Right forelimb (tissue), 1 donor: ENCODE measurements at regions not wholly inside any gene's neighbourhood (a gene's known extent, or its start where the extent isn't known, plus 50 kb on each side); places are given as distances from the start of the nearest gene placed in this dataset.

Experiments
- DNase-seq: peaks from one replicate; pipeline ENCODE4 v3.0.0-alpha.2; 2018

DNA sequence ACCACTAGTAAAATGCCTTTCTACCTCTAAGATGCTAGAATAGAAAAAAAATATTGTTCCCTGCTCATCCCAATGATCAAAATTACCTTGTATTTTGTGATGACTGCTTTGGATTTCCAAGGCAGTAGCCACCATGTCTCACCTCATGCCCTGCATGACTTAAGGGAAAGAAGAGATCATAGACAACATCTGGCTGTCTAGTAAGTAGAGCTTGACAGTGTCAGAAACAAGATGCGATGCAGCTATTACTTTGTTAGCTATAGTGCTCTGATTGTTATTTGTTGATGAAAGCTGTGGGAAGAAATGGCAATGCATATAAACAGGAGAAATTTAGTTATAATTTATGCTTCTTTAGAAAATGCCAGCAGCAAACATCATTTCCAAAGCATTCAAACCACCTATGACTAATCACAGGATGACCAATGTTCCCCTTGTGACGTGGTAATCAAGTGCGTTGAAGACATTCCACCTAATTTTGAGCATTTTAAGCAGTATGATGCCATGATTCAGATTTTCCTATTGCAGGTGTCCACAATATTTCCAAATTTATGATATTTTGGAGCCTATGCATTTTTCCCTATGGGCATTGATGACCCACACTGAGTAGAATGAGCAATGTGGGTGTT is 308.3 kb downstream of the KCNRG start:
- no peak for DNase-seq

DNA sequence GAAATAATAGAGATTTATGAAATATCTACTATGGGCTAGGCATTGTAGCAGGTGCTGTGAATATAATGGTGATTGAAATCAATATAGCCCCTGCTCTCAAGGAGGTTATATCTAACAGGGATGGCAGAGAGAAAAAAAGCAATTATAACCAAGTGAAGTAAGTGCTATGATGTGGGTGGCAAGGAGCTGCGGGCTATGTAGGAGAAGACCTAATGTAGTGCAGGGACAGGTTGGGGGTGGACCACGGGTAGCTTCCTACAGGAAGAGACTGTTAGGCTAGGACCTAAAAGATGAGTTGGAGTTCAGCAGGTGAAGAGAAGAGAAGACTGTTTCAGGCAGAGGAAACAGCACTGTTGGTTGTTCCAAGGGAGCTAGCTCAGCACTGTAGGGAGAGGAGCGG is 311.0 kb downstream of the KCNRG start:
- DNase-seq = no peak

DNA sequence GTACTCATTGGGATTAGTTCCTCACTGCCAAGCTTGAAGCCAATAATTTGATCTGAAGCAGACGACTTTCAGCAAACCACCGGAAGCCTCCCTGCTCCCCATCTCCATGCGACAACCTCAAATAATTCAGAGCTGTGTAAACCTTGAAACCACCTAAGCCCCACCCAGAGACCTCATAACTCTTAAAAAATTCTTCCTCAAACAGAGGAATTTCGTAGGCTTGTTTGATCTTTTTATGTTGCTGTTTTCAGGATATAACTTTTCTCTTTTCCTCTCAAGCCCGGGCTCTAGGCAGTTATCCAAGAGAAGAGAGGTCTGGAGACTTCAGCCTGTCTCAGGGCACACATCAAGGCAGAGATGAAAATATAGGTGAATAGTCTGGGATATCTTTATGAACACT is 311.6 kb downstream of the KCNRG start:
- no peak for DNase-seq

DNA sequence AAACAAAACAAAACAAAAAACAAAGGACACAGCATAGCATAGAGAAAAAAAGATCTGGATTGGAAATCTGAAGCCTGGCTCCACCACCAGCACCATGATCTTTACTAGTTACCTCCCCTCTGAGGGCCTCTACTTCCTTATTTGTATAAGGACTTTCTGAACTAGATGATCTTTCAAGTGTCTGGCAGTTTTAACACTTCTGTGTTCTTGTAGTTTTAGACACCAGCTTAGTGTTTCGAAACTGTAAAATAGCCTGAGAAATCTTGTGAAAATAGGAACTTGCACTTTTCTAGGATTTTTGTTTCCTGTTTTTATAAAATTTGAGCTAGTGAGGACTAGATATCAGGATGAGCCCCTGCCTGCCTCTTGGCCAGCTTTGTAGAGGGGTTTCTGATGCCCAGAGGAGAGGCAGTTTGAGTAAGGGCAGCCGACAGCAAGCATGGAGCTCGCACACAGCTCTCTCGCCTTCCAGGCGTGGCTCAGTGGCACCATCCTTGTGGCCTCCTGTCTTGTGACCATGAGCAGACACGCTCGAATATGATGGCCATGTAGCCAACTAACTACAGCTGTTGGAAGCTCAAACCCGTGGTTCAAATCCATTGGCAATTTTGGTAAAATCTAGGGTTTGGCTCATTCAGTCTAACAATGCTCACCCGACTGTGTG is 319.0 kb downstream of the KCNRG start:
- DNase-seq = no peak

DNA sequence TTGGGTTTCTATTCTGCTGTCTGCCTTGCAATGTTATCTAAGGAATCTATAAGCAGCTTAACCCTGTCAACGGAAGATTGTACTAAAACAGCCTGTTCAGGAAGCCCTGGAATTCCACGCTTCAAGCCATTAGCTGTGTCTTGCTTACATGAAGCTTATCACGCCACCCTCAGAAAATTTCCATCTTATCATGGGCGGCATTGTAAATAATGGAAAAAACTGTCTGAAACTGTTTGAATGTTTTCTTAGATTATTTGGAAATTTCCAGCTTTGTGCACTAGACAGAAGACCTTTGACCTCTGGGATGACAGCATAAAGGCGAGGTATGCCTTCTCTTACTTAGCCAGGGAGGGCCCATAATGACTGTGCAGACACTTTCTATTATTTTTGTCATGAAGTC is 319.7 kb downstream of the KCNRG start:
- no peak for DNase-seq

DNA sequence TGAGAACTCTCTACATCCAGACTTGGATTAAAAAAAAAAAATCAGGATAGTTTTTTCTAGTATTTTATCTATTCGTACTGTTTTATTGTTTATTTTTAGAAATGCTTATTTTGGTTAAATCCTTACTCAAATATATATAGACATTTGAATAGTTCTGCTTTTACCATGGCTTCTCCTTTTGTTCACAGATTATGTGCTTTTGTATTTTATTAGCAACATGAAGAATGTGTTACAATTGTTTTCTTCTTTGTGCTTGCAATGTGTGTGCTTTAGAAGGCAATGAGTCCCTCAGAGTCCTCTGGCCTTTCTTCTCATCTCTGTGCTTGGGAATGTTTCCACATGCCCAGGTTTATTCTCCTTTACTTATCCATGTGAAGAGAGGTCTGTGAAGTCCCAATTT is 324.0 kb downstream of the KCNRG start:
- DNase-seq = no peak

DNA sequence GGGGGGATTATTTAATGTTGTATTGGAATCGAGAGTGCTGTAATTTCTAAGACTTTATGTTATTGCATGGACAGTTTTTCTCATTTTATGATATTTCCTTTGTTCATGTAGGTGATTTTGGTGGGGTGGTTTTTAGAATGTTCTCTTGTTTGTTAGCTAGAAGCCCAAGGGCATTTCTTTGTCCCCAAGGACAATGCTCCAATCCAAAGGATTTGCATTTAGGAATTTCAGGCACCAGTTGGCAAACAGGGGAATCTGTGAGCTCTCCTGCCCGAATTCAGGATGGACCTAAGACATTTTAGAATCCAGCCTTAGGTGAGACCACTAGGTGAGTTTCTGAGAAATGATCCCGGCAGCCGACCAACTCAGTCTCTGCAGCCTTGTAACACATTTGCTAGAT is 324.9 kb downstream of the KCNRG start:
- no peak for DNase-seq

DNA sequence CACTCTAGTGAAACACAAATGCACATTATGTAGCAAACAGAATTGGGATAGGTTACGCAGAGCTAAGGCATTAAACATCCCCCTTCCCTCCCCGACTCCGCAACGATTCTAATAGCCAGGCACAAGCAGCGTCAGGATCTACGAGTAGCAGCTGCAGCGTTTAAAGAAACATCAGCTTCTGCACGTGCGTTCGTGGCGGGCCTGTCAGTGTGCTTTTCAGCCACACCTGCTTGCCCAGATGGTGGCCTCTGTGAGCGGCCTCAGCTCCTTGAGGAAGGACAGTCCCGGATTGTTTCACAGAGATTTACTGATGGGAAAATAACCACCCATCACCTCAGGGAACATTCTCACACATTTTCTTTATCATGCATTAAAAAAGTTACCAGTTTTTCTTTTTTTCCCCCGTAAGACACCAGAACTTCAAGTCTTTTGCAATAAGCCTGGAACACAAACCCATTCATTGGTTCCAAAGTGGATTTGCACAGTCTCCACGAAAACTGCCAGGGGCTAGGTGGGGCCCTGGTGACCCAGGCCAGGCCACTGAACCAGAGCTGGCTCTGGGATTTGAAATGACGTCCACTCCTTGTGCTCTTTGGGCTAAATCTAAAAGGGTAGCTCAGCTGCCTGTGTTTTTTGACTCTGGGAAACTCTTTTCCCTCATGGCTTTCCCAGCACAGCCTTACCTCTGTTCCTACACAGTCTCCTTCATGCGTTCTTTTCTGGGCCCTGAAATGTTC is 325.5 kb downstream of the KCNRG start:
- peak; percentile 64 for DNase-seq

DNA sequence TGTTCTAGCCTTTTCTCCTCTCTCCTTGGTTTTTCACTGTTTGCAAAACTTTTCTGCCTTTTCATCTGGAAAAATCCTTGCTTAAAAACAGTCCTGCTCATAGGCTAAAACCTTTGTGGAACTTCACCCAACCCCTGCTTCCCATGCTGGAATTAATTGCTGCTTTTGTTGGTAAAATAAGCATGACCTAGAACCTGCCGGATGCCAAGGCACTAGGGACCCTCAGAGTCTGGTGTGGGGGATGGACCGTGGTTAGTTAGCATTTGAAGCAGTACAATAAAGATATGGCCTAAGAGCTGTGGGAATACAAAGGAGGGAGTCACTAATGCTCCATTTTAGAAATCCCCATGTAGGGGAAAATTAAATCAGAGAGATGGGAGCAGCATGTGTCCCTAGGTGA is 326.3 kb downstream of the KCNRG start:
- no peak for DNase-seq

DNA sequence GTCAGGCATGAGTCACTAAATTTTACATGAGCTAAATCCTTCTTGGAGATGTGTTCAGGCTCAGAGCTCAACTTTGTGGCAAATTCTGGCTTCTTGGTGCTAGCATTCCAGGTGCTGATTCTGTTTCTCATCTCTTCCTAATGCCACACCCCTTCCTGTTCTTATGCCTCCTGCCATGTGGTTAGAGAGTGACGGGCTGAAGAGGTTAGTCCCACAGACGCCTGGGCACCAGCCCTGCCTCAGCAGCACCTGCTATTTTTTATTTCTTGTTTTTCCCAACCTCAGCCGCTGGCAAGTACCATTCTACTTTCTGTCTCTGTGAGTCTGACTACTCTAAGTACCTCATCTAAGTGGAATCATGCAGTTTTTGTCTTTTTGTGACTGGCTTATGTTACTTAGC is 329.5 kb downstream of the KCNRG start:
- no peak for DNase-seq

DNA sequence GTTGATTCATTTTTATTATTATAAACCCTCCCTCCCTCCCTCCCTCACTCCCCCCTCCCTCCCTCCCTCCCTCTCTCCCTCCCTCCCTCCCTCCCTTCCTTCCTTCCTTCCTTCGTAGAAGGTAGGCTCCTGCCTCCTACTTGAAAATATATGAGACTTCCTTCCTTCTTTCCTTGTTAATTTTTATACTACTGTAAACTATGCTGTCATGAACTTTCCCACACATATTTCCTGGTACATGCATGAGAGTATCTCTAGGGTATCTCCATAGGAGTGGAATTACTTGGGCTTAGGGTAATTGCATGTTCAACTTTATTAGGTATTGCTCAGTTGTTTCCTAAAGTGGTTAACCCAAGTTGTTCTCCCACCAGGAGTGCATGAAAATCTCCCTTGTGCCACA is 330.6 kb downstream of the KCNRG start:
- no peak for DNase-seq

DNA sequence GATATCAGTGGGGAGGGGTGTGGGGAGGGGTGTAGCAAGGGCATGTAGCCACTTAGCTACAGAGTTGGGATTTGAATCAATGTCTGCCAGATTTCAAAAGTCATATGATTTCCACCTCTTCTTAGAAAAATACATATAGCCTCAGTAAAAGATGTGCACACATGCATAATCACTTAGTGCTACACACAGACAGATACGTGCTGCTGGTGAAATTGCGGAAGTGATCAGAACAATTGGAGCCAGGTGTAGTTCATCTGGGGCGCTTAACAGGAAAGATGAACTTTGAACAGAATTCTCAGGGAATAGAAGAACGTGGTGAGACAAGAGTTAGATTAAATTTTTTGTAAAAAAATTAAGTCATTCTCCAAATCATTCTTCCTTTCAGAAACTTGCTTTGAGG is 333.1 kb downstream of the KCNRG start:
- DNase-seq = no peak

DNA sequence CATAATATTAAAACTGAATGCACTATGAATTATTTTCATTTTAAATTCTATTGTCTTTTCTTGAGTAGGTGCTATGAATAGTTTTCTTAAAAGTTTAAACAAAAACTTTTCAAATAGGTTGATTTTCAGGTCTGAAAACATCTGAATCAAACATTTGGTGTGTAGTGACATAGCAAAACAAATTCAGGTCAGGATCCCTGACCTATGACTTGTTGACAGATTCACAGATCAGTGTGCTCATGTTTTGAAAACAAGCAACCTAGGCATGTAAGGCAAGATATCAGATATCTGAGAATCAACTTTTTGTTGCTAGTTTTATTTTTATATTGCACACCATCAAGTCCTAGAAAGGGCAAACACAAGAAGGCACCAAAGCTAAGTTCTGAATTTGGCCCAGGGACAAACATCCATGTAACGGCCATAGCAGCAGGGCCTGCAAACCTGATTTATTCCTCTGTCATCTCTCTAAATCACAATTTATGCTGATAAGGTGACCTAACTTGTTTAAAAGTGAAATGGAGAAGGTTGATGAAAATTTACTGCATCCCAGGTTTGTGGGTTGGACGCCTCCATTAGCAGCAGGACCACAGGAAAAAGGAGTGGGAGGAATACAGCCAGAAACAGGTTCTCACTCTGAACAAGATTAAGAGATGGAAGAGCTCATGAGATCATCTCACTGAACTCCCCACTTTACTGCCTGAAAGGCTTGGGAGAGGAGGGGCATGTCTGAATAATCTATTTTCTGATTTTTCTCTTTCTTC is 337.7 kb downstream of the KCNRG start:
- DNase-seq = no peak

DNA sequence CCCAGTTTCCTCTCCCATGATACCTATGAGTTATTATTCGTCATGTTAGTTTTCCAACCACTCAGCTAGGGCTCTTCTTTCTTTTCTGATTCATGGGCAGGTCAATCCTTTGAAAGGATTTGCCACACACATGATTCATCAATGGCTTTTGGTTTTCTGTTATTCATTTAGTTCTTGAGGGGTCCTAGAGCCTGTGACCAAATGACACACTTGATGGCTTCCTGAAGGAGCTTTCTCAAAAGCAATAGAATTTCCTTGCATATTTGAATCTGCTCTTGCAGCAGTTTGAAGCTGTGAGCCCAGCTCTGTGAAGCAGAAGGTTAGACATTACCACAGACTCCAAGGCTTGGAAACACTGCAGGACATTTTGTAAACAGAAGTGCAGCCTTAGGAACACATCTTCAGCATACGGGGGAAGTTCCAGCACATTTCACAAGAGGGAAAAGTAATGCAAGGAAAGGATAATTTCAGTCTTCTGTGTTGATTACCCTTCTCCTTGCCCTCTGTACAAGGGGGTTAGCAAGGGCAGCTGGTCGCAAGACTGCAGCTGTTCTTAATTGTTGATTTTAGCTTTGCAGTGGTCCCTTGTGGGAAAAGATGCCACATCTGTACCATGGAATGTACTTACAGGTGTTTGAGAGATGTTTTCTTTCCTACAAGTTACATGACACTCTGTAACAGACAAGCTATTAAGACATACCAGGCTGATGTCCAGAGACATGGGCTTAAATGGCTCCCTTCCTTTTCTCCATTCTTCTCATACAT is 338.6 kb downstream of the KCNRG start:
- DNase-seq = no peak

DNA sequence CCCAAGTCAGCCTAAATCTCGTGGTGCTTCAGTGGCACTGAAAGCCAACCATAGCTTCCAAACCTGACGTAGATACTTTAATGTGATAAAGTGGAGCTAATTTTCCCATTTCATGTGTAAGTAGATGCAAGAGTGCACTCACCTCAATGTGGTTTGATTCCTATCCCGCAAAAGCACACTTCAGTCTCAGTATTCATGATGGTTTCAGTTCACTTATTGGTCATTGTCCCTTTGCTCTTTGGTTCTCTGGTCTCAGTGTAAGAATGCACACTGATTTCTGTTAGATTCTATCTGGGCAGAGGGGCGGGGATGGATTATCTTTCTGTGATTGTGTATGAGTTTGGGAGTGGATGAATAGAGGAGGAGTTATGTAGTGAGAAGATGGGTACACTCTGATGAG is 340.6 kb downstream of the KCNRG start:
- no peak for DNase-seq

DNA sequence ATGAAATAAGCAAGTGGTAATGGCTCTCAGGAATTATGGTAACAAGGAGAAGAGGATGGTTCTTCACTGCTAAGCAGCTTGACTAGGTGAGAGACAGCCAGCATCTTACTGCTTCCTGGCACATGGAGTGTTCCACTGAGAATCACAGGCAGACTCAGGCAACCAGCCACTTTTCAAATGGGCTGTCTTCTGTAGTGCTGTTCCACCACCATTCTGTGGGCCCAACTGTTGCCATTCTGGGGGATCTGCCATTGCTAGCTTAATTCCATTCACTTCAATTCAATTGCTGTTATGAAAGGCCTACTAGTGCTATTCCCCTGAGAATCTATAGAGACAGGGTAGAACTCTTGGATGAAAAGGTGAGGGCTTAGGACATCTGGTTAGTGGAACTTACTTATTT is 341.9 kb downstream of the KCNRG start:
- no peak for DNase-seq

DNA sequence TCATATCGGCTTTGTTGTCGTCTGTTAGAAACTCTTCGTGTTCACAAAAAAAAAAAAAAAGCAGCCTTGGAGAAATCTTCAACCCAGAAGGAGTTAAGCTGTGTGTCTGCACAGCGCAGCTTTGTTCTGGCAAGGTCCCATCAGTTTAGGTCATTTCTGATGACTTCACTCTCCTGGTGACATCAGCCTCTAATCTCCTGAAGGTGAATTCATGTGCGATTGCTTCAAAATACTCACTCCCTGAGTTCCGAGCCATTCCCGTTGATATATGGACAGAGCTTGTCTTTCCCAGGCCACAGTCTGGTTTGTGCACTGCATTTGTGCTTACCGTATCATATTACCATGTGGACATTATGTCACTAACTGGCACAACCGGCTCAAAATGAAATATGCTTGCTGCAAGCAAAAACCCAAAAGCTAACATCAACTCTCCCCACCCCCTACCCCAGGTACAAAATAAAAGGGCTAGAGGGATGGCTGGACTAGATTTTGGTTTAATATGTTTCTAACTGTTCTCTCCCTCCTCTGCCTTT is 342.4 kb downstream of the KCNRG start:
- DNase-seq = peak; percentile 65

DNA sequence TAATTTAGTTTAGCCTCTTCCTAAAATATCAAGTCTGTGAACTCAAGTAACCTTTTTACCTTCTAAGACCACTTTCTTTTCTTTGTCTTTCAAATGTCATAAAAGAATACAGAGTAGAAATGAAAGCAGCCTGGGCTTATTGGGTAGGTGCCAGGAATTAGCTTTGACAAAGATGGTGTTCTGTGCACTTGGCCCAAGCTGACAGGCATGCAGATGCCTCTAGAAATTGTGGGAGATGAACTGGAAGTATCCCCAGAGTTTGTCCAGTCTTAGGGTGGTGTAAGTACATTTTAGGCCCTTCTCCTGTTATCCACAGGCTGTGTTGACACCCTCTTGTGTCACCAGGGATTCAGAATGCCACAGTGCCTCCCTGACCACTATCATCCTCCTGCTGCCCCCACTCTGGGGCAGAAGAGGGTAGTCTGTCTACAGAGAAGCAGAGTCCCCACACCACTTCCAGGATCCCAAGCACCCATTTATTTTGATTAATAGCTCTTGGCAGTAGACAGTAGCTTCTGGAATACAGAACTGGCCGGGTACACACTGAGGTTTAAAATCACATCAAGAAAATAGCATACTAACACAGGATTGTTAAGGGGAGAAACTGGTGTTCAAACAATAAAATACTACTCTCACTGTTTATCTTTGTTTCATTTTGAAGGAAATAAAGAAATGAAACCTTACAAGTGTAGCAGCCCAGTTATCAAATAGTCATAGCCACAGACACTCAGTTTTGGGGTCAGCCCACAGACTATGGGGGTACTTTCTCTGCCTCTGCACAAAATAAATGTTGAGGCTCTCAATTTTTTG is 343.2 kb downstream of the KCNRG start:
- no peak for DNase-seq

DNA sequence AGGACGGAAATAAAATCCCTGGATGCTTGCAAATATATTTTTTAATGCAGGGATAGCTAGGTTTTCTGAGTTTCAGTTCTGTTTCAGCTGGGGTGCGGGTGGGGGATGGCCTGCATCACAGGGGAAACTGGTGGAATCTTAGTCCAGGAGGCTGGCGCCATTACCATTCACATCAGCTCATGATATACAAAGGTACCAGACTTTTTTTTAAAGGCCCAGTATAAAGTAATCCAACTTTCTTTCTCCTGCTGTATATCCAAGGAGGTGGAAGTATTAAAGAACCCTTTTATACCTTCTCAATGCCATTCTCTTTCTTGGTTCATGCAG is 343.8 kb downstream of the KCNRG start:
- no peak for DNase-seq

DNA sequence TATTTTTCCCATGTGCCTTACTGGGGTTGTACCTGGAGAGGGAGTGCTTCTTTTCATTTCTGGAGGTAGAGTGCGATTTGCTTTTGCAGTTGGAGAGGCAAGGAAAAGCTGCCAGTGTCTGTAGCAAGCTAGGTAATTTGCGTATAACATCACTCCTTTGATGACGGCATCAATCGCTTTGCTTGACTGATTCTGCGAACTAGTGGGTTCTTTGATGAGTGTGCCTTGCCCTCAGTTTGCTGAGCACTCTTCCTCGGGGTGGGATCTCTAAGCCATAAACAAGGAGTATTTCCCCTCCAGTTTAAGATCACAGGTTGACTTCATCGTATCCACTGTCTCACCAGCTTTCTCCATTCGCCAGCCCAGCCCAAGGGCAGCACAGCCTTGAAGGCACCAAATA is 344.5 kb downstream of the KCNRG start:
- no peak for DNase-seq

DNA sequence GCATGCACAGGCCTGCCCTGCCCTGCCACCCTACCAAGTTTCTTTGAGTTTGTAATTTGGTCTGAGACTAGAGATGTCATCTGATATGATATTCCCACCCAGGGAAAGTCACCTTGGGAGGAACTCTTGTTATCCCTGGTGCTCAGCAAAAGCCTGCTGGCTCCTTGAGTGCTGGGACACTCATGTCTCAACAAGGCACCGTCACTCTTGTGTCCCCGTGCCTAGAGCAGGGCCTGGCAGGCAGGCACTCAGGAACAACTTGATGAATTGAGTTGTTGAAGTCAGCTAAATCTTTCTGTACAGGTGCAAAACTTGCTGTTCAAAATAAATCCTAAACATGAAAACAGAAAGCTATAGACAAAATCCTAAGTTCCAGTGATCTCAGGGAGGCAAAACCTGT is 345.4 kb downstream of the KCNRG start:
- DNase-seq = no peak

DNA sequence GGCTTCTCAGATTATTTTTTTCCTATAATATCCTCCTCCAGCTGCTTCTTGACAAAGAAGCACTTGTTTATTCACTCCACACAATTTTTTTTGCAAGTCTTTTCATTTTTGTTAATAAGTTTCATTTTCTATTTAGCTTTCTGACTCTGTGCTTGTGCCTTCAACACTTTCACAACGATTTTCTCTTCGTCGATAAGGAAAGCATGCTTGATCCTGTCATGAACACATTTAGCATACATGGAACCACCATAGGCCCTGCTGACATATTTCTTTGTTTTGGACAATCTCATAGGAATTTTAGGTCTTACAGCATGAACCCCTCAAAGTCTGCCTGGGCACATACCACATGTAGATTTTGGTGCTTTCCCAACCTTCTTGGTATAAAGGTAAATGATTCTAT is 346.0 kb downstream of the KCNRG start:
- DNase-seq = no peak
